Gastrocnemius medialis (tissue), 4 donors: ENCODE measurements at regions not wholly inside any gene's neighbourhood (a gene's known extent, or its start where the extent isn't known, plus 50 kb on each side); places are given as distances from the start of the nearest gene placed in this dataset.

Experiments
- ATAC-seq, 2 donors: fragments of 150-250 bp; one replicate each; pipeline ENCODE4 v1.9.1; 2016
- DNase-seq, 2 donors: peaks; one replicate each; pipeline ENCODE4 v3.0.0-alpha.2; 2019
- H3K27ac ChIP-seq, 4 donors: fragments of 200-600 bp; sonication (generic); 1 replicate in 1 of 4; 2 replicates in 3 of 4; pipeline ENCODE4 v1.5.1; 2016 to 2018; ENCODE audit warnings: mild to moderate bottlenecking in 2 of 4, moderate library complexity in 1 of 4
- H3K27me3 ChIP-seq, 3 donors: fragments of 200-600 bp; sonication (generic) in 2 of 3; 1 replicate in 1 of 3; 2 replicates in 2 of 3; pipeline versions ENCODE4 v1.5.1 to v1.6.0; 2016 to 2019; ENCODE audit warnings: mild to moderate bottlenecking in 1 of 3, moderate library complexity in 1 of 3
- H3K36me3 ChIP-seq, 2 donors: fragments of 200-600 bp; sonication (generic) in 1 of 2; one replicate each; pipeline ENCODE4 v1.5.1; 2017 to 2018
- H3K4me1 ChIP-seq, 2 donors: fragments of 200-600 bp; sonication (generic) in 1 of 2; one replicate each; pipeline ENCODE4 v1.5.1; 2016 to 2017; ENCODE audit warnings: mild to moderate bottlenecking in 2 of 2
- H3K4me3 ChIP-seq, 4 donors: fragments of 200-600 bp; sonication (generic) in 3 of 4; 1 replicate in 1 of 4; 2 replicates in 3 of 4; pipeline ENCODE4 v1.5.1; 2016 to 2019; ENCODE audit warnings: mild to moderate bottlenecking in 2 of 4
- H3K9me3 ChIP-seq, 3 donors: fragments of 200-600 bp; sonication (generic) in 2 of 3; 1 replicate in 1 of 3; 2 replicates in 2 of 3; pipeline ENCODE4 v1.5.1; 2016 to 2019
- CTCF ChIP-seq, 5 experiments: fragments of 450-650 bp in 3 of 5; fragments of 200-600 bp in 2 of 5; sonication (generic) in 2 of 5; IDR thresholded peaks in 4 of 5; conservative IDR thresholded peaks in 1 of 5; 1 replicate in 4 of 5; 2 replicates in 1 of 5; pipeline ENCODE4 v1.5.1; 2016 to 2019; ENCODE audit warnings: antibody characterized with exemption in 5 of 5, mild to moderate bottlenecking in 3 of 5, moderate library complexity in 3 of 5
- POLR2A ChIP-seq, 2 donors: fragments of 450-650 bp; IDR thresholded peaks; one replicate each; pipeline ENCODE4 v1.6.1; 2017; ENCODE audit warnings: antibody characterized with exemption in 2 of 2, mild to moderate bottlenecking in 2 of 2, moderate library complexity in 2 of 2
- in situ Hi-C, 4 donors: fragments of 200-750 bp; cut with MboI; loops; one replicate each; pipeline versions ENCODE4 v1.15.0 to v1.8.0; 2017; ENCODE audit warnings: low sequenced_read_pairs in 4 of 4
- intact Hi-C: fragments of 100-400 bp; cut with DNase I; formaldehyde crosslinking; loops from one replicate; pipeline ENCODE4 v1.15.1; 2023; ENCODE audit warnings: low total_unique reads

GRCh38 chr3:111325160-111325718 is 216.8 kb upstream of the CD96 start:
- H3K4me3 ChIP-seq = no peak overlapping the region
- H3K9me3 ChIP-seq = no peaks in the 10 kb centered on the region
- no peak overlapping the region for H3K27ac ChIP-seq
- H3K27me3 ChIP-seq = no peaks in the 10 kb centered on the region
- TF ChIP-seq CTCF (IDR thresholded peaks at IDR 0.05 in 4 of 5, conservative IDR thresholded peaks at IDR 0.05 in 1 of 5) (no peak), POLR2A (IDR thresholded peaks at IDR 0.05) (no peak)
- no peak for DNase-seq
- H3K36me3 ChIP-seq = no peaks in the 10 kb centered on the region
- H3K4me1 ChIP-seq = peaks cover 0 to 4% of the 10 kb centered on the region in 2 donors
- in situ Hi-C loops (no loop called here), intact Hi-C loops (no loop called here)
- no peak for ATAC-seq

- Histone ChIP-seq H3K9me3 (no peaks in the 10 kb centered on the region), H3K4me1 (peaks cover 0 to 4% of the 10 kb centered on the region in 2 donors), H3K4me3 (no peak overlapping the region), H3K36me3 (no peaks in the 10 kb centered on the region), H3K27ac (no peak overlapping the region), H3K27me3 (no peaks in the 10 kb centered on the region)
- TF ChIP-seq CTCF (IDR thresholded peaks at IDR 0.05 in 4 of 5, conservative IDR thresholded peaks at IDR 0.05 in 1 of 5) (no peak), POLR2A (IDR thresholded peaks at IDR 0.05) (no peak)
- DNase-seq = no peak
- intact Hi-C loops = no loop called here
- in situ Hi-C loops = no loop called here
- ATAC-seq = no peak
These were observed 215.6 kb upstream of the CD96 start for GRCh38 chr3:111326144-111326995.

GRCh38 chr3:111331306-111331705 is 210.7 kb upstream of the CD96 start:
- intact Hi-C loops = no loop called here
- Histone ChIP-seq H3K27ac (no peak overlapping the region), H3K4me3 (no peak overlapping the region), H3K9me3 (no peaks in the 10 kb centered on the region), H3K27me3 (no peaks in the 10 kb centered on the region), H3K36me3 (no peaks in the 10 kb centered on the region), H3K4me1 (no peaks in the 10 kb centered on the region)
- TF ChIP-seq POLR2A (IDR thresholded peaks at IDR 0.05) (no peak), CTCF (IDR thresholded peaks at IDR 0.05 in 4 of 5, conservative IDR thresholded peaks at IDR 0.05 in 1 of 5) (no peak)
- in situ Hi-C loops = no loop called here
- DNase-seq (no peak), ATAC-seq (no peak)

GRCh38 chr3:111331912-111332311 is 210.1 kb upstream of the CD96 start:
- Histone ChIP-seq H3K4me3 (no peak overlapping the region), H3K4me1 (no peaks in the 10 kb centered on the region), H3K27ac (no peak overlapping the region), H3K36me3 (no peaks in the 10 kb centered on the region), H3K9me3 (no peaks in the 10 kb centered on the region), H3K27me3 (no peaks in the 10 kb centered on the region)
- intact Hi-C loops (no loop called here), in situ Hi-C loops (no loop called here)
- no peak for TF ChIP-seq CTCF (IDR thresholded peaks at IDR 0.05 in 4 of 5, conservative IDR thresholded peaks at IDR 0.05 in 1 of 5)
- TF ChIP-seq POLR2A (IDR thresholded peaks at IDR 0.05) = no peak
- ATAC-seq (no peak), DNase-seq (no peak)
